ENCODE measurements at regions not wholly inside any gene's neighbourhood (a gene's known extent, or its start where the extent isn't known, plus 50 kb on each side); places are given as distances from the start of the nearest gene placed in this dataset.

DNA sequence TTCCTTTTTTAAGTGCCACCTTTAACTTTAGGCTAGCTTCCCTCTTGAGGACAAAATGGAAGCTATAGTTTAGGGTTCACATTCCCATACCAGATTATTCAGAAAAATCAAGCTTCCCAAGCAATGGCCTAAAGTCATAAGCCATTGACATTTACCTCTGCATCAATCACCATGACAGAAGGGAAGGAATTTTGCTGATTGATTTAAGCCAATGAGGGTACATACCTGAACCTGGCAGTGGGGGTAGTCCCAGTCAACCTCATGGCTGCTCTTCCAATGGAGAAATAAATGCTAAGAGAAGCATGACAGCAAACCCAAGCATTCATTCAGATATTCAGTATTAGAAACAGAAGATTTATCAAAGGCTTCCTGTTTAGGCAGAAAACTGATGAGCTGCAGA lies 128.4 kb upstream of the CREB1 start:
- TF ChIP-seq POLR2A (IDR thresholded peaks at IDR 0.05) = no peak
- H3K9me3 ChIP-seq = no peaks in the 10 kb centered on the region
- H3K27ac ChIP-seq = no peak overlapping the region
- H3K4me3 ChIP-seq = no peak overlapping the region
- H3K4me1 ChIP-seq (ENCODE audit: insufficient read depth) = no peaks in the 10 kb centered on the region
- no peaks in the 10 kb centered on the region for H3K27me3 ChIP-seq
- no peak for DNase-seq
- intact Hi-C loops (cut with DNase I) = no loop called here
- H3K36me3 ChIP-seq = no peaks in the 10 kb centered on the region

DNA sequence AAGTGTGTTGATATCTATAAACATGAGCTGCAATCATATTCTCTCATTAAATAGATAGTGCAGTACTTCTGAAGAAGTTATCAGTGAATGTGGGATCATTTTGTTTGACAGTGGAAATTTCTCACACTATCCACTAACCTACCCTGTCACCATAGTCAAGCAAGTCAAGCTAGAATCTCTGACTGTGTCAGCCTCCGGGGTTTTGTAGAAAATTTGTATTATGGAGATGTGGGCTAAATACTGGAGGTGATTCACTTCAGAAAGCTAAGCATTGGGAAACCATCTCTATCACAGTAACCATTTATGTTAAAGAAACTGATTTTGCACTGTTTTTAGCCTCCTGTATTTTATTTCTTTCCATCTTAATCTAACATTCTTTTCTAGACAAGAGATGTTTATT lies 126.6 kb upstream of the CREB1 start:
- Histone ChIP-seq H3K36me3 (no peaks in the 10 kb centered on the region), H3K27ac (no peak overlapping the region), H3K4me1 (ENCODE audit: insufficient read depth) (no peaks in the 10 kb centered on the region), H3K4me3 (no peak overlapping the region), H3K9me3 (no peaks in the 10 kb centered on the region), H3K27me3 (no peaks in the 10 kb centered on the region)
- DNase-seq = no peak
- no peak for TF ChIP-seq EP300 (IDR thresholded peaks at IDR 0.05)
- no peak for TF ChIP-seq POLR2A (IDR thresholded peaks at IDR 0.05)
- TF ChIP-seq, protein P1, sequence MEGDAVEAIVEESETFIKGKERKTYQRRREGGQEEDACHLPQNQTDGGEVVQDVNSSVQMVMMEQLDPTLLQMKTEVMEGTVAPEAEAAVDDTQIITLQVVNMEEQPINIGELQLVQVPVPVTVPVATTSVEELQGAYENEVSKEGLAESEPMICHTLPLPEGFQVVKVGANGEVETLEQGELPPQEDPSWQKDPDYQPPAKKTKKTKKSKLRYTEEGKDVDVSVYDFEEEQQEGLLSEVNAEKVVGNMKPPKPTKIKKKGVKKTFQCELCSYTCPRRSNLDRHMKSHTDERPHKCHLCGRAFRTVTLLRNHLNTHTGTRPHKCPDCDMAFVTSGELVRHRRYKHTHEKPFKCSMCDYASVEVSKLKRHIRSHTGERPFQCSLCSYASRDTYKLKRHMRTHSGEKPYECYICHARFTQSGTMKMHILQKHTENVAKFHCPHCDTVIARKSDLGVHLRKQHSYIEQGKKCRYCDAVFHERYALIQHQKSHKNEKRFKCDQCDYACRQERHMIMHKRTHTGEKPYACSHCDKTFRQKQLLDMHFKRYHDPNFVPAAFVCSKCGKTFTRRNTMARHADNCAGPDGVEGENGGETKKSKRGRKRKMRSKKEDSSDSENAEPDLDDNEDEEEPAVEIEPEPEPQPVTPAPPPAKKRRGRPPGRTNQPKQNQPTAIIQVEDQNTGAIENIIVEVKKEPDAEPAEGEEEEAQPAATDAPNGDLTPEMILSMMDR (IDR thresholded peaks at IDR 0.05) = no peak
- intact Hi-C loops (cut with DNase I) = no loop called here
- 60 to 78% (median 64%) methylated on average over 1 of the region's 1 CpG for WGBS, 3 donors

- intact Hi-C loops (cut with DNase I) = no loop called here
- TF ChIP-seq POLR2A (IDR thresholded peaks at IDR 0.05) = no peak
- H3K36me3 ChIP-seq = no peaks in the 10 kb centered on the region
- no peaks in the 10 kb centered on the region for H3K27me3 ChIP-seq
- 26 to 40% (median 39%) methylated on average over 3 of the region's 3 CpGs for WGBS, 3 donors
- DNase-seq = no peak
- H3K4me1 ChIP-seq (ENCODE audit: insufficient read depth) = no peaks in the 10 kb centered on the region
- H3K9me3 ChIP-seq = no peaks in the 10 kb centered on the region
- H3K27ac ChIP-seq = no peak overlapping the region
- H3K4me3 ChIP-seq = no peak overlapping the region
Measured at GRCh38 chr2:207403950-207404349, 125.8 kb upstream of the CREB1 start.

DNA sequence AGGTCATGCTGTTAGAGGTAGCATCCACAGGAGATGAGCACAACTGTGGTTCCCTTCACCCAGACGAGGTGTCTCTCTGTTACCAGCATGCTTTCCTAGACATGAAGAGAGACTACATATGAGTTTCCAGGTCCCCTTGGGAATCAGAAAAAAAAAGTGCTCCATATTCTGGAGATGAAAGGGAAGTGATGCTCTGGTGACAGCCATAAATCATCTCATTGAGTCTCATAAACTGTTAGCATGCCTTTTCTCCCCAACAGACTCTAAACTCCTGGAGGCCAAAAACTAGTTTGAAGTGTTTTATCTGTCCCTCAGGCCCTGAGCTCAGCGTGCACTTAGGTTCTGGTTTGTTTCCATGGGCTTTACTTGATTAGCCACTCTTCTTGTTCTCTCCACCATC lies 124.6 kb upstream of the CREB1 start:
- DNase-seq = no peak
- intact Hi-C loops (cut with DNase I) = no loop called here
- no peaks in the 10 kb centered on the region for H3K36me3 ChIP-seq
- no peak overlapping the region for H3K27ac ChIP-seq
- H3K27me3 ChIP-seq = no peaks in the 10 kb centered on the region
- H3K9me3 ChIP-seq = no peaks in the 10 kb centered on the region
- TF ChIP-seq, protein P1 (IDR thresholded peaks at IDR 0.05) = no peak
- no peak for TF ChIP-seq EP300 (IDR thresholded peaks at IDR 0.05)
- no peak for TF ChIP-seq POLR2A (IDR thresholded peaks at IDR 0.05)
- H3K4me3 ChIP-seq = no peak overlapping the region
- no peaks in the 10 kb centered on the region for H3K4me1 ChIP-seq (ENCODE audit: insufficient read depth)
- WGBS, 3 donors = 82 to 97% (median 84%) methylated on average over 2 of the region's 2 CpGs

DNA sequence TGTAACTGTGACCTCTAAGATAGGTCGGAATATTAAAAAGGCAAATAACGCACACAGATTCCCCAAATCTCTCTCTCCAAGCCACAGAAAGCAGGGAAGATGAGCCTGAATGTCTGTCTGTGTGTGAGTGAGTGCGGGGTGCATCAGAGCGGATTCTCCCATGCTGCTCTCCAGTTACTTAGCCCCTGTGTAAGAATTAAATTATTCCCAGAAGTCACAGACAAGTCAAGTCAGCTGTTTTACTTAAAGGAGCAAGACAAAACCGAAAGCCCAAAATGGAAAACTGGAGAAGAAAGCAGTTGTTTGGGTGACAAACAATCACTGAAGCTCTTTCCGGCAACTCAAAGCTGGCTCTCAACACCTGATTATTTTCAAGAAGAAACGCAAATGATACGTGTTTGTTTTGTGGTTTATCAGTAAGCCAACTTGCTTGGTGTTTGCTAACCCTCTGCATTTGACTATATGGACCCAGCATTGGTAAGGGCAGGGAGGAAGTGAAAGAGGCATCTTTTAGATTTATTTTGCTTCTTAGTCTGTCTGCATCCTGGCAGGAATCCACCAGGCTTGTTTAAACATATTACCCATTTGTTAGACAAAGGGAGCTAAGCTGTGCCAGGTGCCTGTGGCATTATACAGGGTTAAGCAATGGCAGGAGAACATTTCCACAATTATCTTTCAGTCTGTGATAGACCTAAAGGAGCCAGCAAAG lies 121.5 kb upstream of the CREB1 start:
- no peak for TF ChIP-seq POLR2A (IDR thresholded peaks at IDR 0.05)
- no peak for TF ChIP-seq EP300 (IDR thresholded peaks at IDR 0.05)
- TF ChIP-seq, protein P1 (IDR thresholded peaks at IDR 0.05) = no peak
- Histone ChIP-seq H3K9me3 (no peaks in the 10 kb centered on the region), H3K36me3 (no peaks in the 10 kb centered on the region), H3K4me3 (no peak overlapping the region), H3K4me1 (ENCODE audit: insufficient read depth) (no peaks in the 10 kb centered on the region), H3K27ac (no peak overlapping the region), H3K27me3 (no peaks in the 10 kb centered on the region)
- no peak for DNase-seq
- 68 to 82% (median 77%) methylated on average over 8 of the region's 8 CpGs for WGBS, 3 donors
- intact Hi-C loops (cut with DNase I) = no loop called here

All from ovary (tissue), 7 donors.